NCI-H2196 (cell line): ENCODE measurements at regions not wholly inside any gene's neighbourhood (a gene's known extent, or its start where the extent isn't known, plus 50 kb on each side); places are given as distances from the start of the nearest gene placed in this dataset.

Source experiments
- DNase-seq: peaks from one replicate; lab custom pipeline; 2025; ENCODE audit not compliant: unreplicated experiment; lab: John Stamatoyannopoulos, UW

GRCh38 chr5:117973785-117974184, 1014.6 kb downstream of the DTWD2 start:
- DNase-seq, result no peak

- DNase-seq, result no peak
These were observed 1032.5 kb downstream of the DTWD2 start for GRCh38 chr5:117955831-117956230.

- no peak for DNase-seq
These were observed 1034.0 kb downstream of the DTWD2 start for GRCh38 chr5:117954331-117954730.

GRCh38 chr5:117953272-117953671, 1035.1 kb downstream of the DTWD2 start:
- no peak for DNase-seq

- no peak for DNase-seq
These were observed 1040.5 kb downstream of the DTWD2 start for GRCh38 chr5:117947836-117948235.

GRCh38 chr5:117947121-117947520, 1041.2 kb downstream of the DTWD2 start:
- DNase-seq, result no peak

- no peak for DNase-seq
These were observed 1043.1 kb downstream of the DTWD2 start for GRCh38 chr5:117945258-117945657.

GRCh38 chr5:117943541-117943940, 1044.8 kb downstream of the DTWD2 start:
- DNase-seq, result no peak

GRCh38 chr5:117942861-117943519, 1045.4 kb downstream of the DTWD2 start:
- no peak for DNase-seq

GRCh38 chr5:117893211-117893610, 1095.1 kb downstream of the DTWD2 start:
- DNase-seq, result no peak

- no peak for DNase-seq
These were observed 1096.0 kb downstream of the DTWD2 start for GRCh38 chr5:117892360-117892759.

- DNase-seq, result no peak
These were observed 1098.8 kb downstream of the DTWD2 start for GRCh38 chr5:117889596-117889995.

GRCh38 chr5:117888688-117889087, 1099.7 kb downstream of the DTWD2 start:
- DNase-seq, result no peak

GRCh38 chr5:117881426-117882230, 1106.7 kb downstream of the DTWD2 start:
- no peak for DNase-seq

GRCh38 chr5:117880932-117881331, 1107.4 kb downstream of the DTWD2 start:
- no peak for DNase-seq

GRCh38 chr5:117877731-117878130, 1110.6 kb downstream of the DTWD2 start:
- DNase-seq, result no peak

GRCh38 chr5:117872798-117873368, 1115.5 kb downstream of the DTWD2 start:
- no peak for DNase-seq

GRCh38 chr5:117869596-117869995, 1118.8 kb downstream of the DTWD2 start:
- DNase-seq, result no peak

- DNase-seq, result no peak
These were observed 1124.6 kb downstream of the DTWD2 start for GRCh38 chr5:117863586-117864296.

GRCh38 chr5:117860550-117860949, 1127.8 kb downstream of the DTWD2 start:
- DNase-seq, result no peak

- DNase-seq, result no peak
These were observed 1129.2 kb downstream of the DTWD2 start for GRCh38 chr5:117859176-117859575.

GRCh38 chr5:117856713-117857112, 1131.6 kb downstream of the DTWD2 start:
- no peak for DNase-seq
